ENCODE measurements at regions not wholly inside any gene's neighbourhood (a gene's known extent, or its start where the extent isn't known, plus 50 kb on each side); places are given as distances from the start of the nearest gene placed in this dataset.

DNA sequence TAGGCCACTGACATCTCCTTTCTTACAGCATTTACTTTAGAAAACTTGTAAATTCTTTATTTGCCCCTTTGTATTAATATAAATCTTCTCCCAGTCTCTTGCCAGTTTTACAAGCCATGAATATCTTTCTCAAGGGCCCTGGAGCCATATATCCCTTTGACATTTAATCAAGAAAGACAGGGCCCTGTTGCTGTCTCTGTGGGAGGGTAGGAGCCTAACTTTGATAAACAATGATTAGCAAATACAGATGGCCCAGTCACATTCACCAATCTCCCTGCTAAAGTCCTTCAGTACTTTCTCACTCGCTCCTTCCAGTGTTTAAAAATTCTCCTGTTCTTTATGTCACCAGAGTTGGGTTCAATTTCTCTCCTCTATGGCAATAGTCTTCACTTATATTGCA lies 479.8 kb upstream of the USP15 start:
- TF ChIP-seq, protein P1, sequence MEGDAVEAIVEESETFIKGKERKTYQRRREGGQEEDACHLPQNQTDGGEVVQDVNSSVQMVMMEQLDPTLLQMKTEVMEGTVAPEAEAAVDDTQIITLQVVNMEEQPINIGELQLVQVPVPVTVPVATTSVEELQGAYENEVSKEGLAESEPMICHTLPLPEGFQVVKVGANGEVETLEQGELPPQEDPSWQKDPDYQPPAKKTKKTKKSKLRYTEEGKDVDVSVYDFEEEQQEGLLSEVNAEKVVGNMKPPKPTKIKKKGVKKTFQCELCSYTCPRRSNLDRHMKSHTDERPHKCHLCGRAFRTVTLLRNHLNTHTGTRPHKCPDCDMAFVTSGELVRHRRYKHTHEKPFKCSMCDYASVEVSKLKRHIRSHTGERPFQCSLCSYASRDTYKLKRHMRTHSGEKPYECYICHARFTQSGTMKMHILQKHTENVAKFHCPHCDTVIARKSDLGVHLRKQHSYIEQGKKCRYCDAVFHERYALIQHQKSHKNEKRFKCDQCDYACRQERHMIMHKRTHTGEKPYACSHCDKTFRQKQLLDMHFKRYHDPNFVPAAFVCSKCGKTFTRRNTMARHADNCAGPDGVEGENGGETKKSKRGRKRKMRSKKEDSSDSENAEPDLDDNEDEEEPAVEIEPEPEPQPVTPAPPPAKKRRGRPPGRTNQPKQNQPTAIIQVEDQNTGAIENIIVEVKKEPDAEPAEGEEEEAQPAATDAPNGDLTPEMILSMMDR (IDR thresholded peaks at IDR 0.05), result no peak
- TF ChIP-seq ZFX (IDR thresholded peaks at IDR 0.05; ENCODE audit: borderline replicate concordance), result no peak

Measured in 22Rv1 (cell line).